ENCODE measurements at regions not wholly inside any gene's neighbourhood (a gene's known extent, or its start where the extent isn't known, plus 50 kb on each side); places are given as distances from the start of the nearest gene placed in this dataset.

DNA sequence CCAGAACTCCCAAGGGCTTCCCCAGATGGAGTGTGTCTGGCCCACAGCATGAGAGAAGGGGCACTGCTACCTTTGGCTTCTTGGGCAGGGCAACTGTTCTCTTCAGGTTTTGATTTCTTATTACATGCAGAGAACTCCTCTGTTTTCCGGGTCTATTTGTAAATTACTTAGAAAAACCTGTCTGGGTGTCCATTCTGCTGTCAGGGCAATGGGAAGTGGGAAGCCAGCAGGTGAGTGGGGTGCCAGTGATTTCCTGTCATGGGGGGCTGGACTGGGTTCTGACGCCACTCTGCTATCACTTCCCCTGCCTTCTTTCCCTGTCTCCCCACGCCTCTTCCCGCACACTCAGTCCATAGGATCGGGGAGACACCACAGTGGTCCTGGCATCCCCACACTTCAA is 58.0 kb upstream of the LGALSL start:
- TF ChIP-seq TAF1 (IDR thresholded peaks at IDR 0.05; ENCODE audit: borderline replicate concordance, insufficient read depth, low read length) (no peak), SIN3A (IDR thresholded peaks at IDR 0.05; ENCODE audit: borderline replicate concordance, insufficient read depth, low read length) (no peak)
- TF ChIP-seq, protein P1, sequence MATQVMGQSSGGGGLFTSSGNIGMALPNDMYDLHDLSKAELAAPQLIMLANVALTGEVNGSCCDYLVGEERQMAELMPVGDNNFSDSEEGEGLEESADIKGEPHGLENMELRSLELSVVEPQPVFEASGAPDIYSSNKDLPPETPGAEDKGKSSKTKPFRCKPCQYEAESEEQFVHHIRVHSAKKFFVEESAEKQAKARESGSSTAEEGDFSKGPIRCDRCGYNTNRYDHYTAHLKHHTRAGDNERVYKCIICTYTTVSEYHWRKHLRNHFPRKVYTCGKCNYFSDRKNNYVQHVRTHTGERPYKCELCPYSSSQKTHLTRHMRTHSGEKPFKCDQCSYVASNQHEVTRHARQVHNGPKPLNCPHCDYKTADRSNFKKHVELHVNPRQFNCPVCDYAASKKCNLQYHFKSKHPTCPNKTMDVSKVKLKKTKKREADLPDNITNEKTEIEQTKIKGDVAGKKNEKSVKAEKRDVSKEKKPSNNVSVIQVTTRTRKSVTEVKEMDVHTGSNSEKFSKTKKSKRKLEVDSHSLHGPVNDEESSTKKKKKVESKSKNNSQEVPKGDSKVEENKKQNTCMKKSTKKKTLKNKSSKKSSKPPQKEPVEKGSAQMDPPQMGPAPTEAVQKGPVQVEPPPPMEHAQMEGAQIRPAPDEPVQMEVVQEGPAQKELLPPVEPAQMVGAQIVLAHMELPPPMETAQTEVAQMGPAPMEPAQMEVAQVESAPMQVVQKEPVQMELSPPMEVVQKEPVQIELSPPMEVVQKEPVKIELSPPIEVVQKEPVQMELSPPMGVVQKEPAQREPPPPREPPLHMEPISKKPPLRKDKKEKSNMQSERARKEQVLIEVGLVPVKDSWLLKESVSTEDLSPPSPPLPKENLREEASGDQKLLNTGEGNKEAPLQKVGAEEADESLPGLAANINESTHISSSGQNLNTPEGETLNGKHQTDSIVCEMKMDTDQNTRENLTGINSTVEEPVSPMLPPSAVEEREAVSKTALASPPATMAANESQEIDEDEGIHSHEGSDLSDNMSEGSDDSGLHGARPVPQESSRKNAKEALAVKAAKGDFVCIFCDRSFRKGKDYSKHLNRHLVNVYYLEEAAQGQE (IDR thresholded peaks at IDR 0.05; ENCODE audit: insufficient read depth in 1 of 2, low read depth in 2 of 2, low read length in 2 of 2), result no peak

Measured in PFSK-1 (cell line).